ENCODE measurements at regions not wholly inside any gene's neighbourhood (a gene's known extent, or its start where the extent isn't known, plus 50 kb on each side); places are given as distances from the start of the nearest gene placed in this dataset.
A peak's percentile ranks its signal among the peaks of the same experiment; 100 is the strongest.

DNA sequence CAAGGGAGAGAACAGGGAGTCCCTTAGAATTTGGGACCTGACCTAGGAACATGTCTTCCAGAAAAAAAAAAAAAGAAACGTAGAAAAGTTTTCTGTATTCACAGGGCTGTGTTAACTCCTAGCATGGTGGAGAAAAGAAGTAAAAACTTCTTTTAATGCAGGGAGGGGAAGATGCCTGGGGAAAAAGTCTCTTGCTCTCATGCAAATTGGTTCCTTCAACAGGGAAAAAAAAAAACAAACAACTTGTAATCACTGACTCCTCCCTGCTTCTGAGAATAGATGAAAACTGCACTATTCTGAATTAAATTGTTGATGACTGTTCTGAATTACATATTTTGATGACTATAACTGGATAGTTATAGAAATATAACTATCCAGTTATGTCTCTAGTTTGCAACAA is 933.2 kb downstream of the TRIB2 start:
- no peak for DNase-seq (ENCODE audit: low read depth, low spot score)
- Histone ChIP-seq H3K4me1 (ENCODE audit: insufficient read depth, insufficient read length) (no peaks in the 10 kb centered on the region), H3K9ac (ENCODE audit: insufficient read length, low read depth) (no peak overlapping the region), H3K4me3 (ENCODE audit: insufficient read length, low read depth) (no peak overlapping the region), H3K9me3 (ENCODE audit: insufficient read depth, low read length) (peaks cover 14% of the 10 kb centered on the region; the same call in 1 of the 2 replicates), H3K27me3 (ENCODE audit: insufficient read depth, insufficient read length) (no peaks in the 10 kb centered on the region), H3K36me3 (ENCODE audit: insufficient read depth, insufficient read length, low read length) (no peaks in the 10 kb centered on the region)
- no peak for TF ChIP-seq ZNF274 (IDR thresholded peaks at IDR 0.05; ENCODE audit: low read depth, low read length)
- TF ChIP-seq YY1 (IDR thresholded peaks at IDR 0.05; ENCODE audit: insufficient read depth, insufficient read length), result no peak
- no peak for TF ChIP-seq SUZ12 (IDR thresholded peaks at IDR 0.05; ENCODE audit: extremely low read depth, insufficient read depth, insufficient read length)

DNA sequence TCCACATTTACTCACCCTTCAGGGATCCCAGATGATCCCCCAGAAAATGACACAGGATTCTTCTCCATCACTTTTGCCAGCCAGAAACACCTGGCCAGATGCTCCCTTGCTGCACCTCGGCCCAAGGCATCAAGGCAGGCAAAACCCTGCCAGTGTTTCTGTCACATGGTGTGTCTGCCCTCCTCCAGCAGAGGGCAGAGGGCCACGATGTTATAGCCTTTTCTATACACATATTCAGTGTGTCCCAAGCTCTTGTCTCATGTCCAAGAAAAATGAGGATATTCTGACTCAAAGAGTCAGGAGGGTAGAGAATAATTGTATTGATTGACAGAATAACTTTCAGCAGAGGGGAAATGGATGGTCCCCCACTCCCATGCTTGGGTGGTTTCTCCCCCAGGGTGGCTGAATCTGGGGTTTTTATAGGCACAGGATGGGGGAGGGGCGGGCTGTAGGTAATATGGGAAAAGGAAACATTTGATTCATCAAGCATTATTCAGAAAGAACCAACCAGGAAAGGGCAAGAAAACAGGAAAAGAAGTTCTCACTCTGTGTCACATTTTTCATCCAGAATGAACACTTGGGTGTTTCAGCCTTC is 933.9 kb downstream of the TRIB2 start:
- Histone ChIP-seq H3K4me3 (ENCODE audit: insufficient read length, low read depth) (no peak overlapping the region), H3K27me3 (ENCODE audit: insufficient read depth, insufficient read length) (no peaks in the 10 kb centered on the region), H3K36me3 (ENCODE audit: insufficient read depth, insufficient read length, low read length) (no peaks in the 10 kb centered on the region), H3K9me3 (ENCODE audit: insufficient read depth, low read length) (peaks cover 10% of the 10 kb centered on the region; the same call in 1 of the 2 replicates), H3K4me1 (ENCODE audit: insufficient read depth, insufficient read length) (no peaks in the 10 kb centered on the region), H3K9ac (ENCODE audit: insufficient read length, low read depth) (no peak overlapping the region)
- TF ChIP-seq SUZ12 (IDR thresholded peaks at IDR 0.05; ENCODE audit: extremely low read depth, insufficient read depth, insufficient read length) (no peak), YY1 (IDR thresholded peaks at IDR 0.05; ENCODE audit: insufficient read depth, insufficient read length) (no peak), ZNF274 (IDR thresholded peaks at IDR 0.05; ENCODE audit: low read depth, low read length) (no peak)
- peak; percentile 1 for DNase-seq (ENCODE audit: low read depth, low spot score)

DNA sequence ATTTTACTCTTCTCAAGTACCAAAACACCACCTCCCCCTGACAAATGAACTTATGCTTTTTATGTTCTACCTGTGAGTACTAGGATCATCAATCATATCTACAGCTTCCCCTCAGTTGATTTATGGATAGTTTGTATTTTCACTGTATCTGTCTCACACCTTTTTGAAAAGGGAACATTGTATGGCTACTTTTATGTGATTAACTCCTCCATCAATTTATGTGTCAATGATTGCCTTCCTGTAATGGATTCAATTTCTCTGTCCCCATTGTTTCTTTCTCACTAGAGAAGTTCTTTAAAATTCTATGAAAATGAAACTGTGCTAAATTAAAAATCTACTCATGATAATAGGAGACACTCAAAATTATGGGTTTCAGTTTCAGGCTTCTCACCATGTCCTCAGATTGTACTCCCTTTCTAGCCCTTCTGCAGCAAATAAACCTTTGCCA is 935.0 kb downstream of the TRIB2 start:
- Histone ChIP-seq H3K27me3 (ENCODE audit: insufficient read depth, insufficient read length) (no peaks in the 10 kb centered on the region), H3K4me3 (ENCODE audit: insufficient read length, low read depth) (no peak overlapping the region), H3K36me3 (ENCODE audit: insufficient read depth, insufficient read length, low read length) (no peaks in the 10 kb centered on the region), H3K9me3 (ENCODE audit: insufficient read depth, low read length) (peaks cover 10% of the 10 kb centered on the region; the same call in 1 of the 2 replicates), H3K9ac (ENCODE audit: insufficient read length, low read depth) (no peak overlapping the region), H3K4me1 (ENCODE audit: insufficient read depth, insufficient read length) (no peaks in the 10 kb centered on the region)
- no peak for DNase-seq (ENCODE audit: low read depth, low spot score)
- TF ChIP-seq ZNF274 (IDR thresholded peaks at IDR 0.05; ENCODE audit: low read depth, low read length), result no peak
- TF ChIP-seq YY1 (IDR thresholded peaks at IDR 0.05; ENCODE audit: insufficient read depth, insufficient read length), result no peak
- TF ChIP-seq SUZ12 (IDR thresholded peaks at IDR 0.05; ENCODE audit: extremely low read depth, insufficient read depth, insufficient read length), result no peak

DNA sequence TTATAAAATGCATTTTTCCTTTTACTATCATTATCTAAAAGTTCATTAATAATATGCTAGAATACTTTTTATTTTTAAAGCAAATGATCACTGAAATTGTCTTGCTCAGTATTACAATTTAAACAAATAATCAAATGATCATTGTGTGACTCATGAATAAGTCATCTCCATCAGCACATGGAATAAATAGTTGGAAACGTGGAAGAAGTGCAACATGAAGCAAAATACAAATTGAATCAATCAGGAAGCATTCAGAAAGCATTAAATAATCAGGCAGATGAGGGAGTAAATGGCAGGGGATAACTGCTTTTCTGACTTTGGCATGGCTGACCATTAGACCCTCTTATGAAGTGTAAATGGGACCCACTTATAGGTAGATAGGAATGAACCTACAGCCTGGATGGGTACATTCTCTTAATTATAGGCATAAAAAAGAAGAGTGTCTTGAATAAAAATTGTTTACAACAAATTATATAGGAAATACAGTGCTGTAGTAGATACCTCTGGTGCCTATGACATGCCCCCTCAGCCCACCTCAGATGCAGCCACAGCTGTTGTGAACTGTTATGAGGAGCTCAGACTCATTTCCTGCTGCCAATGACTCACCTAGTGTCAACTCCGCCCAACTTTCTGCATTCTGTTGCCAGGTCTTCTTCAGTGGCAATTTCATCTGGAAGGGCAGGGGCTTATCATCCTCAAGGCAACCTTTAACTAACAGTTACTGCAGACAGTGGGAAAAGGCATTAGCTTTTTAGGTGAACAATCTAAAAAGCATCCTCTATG is 936.0 kb downstream of the TRIB2 start:
- Histone ChIP-seq H3K9me3 (ENCODE audit: insufficient read depth, low read length) (peaks cover 10% of the 10 kb centered on the region; the same call in 1 of the 2 replicates), H3K4me1 (ENCODE audit: insufficient read depth, insufficient read length) (no peaks in the 10 kb centered on the region), H3K9ac (ENCODE audit: insufficient read length, low read depth) (no peak overlapping the region), H3K4me3 (ENCODE audit: insufficient read length, low read depth) (no peak overlapping the region), H3K27me3 (ENCODE audit: insufficient read depth, insufficient read length) (no peaks in the 10 kb centered on the region), H3K36me3 (ENCODE audit: insufficient read depth, insufficient read length, low read length) (no peaks in the 10 kb centered on the region)
- DNase-seq (ENCODE audit: low read depth, low spot score), result no peak
- TF ChIP-seq ZNF274 (IDR thresholded peaks at IDR 0.05; ENCODE audit: low read depth, low read length) (no peak), YY1 (IDR thresholded peaks at IDR 0.05; ENCODE audit: insufficient read depth, insufficient read length) (no peak), SUZ12 (IDR thresholded peaks at IDR 0.05; ENCODE audit: extremely low read depth, insufficient read depth, insufficient read length) (no peak)

DNA sequence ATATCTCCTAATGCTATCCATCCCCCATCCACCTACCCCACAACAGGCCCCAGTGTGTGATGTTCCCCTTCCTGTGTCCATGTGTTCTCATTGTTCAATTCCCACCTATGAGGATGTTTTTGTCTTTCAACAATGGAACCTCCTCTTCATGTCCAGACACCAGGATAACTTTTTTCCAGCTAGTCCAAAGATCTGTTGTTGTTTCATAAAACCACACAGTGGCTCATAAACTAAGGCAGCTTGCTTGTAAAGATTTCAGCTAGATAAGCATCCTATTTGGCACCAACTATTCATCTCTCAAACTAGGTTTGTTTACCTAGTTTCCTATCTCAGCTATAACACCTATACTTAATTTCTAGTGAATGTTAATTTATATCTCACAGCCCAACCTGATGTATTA is 937.7 kb downstream of the TRIB2 start:
- H3K4me1 ChIP-seq (ENCODE audit: insufficient read depth, insufficient read length), result no peaks in the 10 kb centered on the region
- no peak for TF ChIP-seq ZNF274 (IDR thresholded peaks at IDR 0.05; ENCODE audit: low read depth, low read length)
- no peak for TF ChIP-seq SUZ12 (IDR thresholded peaks at IDR 0.05; ENCODE audit: extremely low read depth, insufficient read depth, insufficient read length)
- no peak for TF ChIP-seq YY1 (IDR thresholded peaks at IDR 0.05; ENCODE audit: insufficient read depth, insufficient read length)
- no peaks in the 10 kb centered on the region for H3K36me3 ChIP-seq (ENCODE audit: insufficient read depth, insufficient read length, low read length)
- no peak for DNase-seq (ENCODE audit: low read depth, low spot score)
- H3K9me3 ChIP-seq (ENCODE audit: insufficient read depth, low read length), result peaks cover 10% of the 10 kb centered on the region; the same call in 1 of the 2 replicates
- H3K9ac ChIP-seq (ENCODE audit: insufficient read length, low read depth), result no peak overlapping the region
- no peaks in the 10 kb centered on the region for H3K27me3 ChIP-seq (ENCODE audit: insufficient read depth, insufficient read length)
- H3K4me3 ChIP-seq (ENCODE audit: insufficient read length, low read depth), result no peak overlapping the region

DNA sequence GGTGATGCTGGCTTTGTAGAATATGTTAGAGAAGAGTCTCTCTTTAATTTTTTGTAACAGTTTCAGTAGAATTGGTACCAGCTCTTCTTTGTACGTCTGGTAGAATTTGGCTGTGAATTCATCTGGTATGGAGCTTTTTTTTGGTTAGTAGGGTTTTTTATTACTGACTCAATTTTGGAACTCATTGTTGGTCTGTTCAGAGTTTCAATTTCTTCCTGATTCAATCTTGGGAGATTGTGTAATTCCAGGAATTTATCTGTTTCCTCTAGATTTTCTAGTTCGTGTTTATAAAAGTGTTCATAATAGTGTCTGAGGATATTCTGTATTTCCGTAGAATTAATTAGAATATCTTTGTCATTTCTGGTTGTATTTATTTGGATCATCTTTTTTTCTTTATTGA is 943.5 kb downstream of the TRIB2 start:
- H3K4me1 ChIP-seq (ENCODE audit: insufficient read depth, insufficient read length), result no peaks in the 10 kb centered on the region
- no peaks in the 10 kb centered on the region for H3K9me3 ChIP-seq (ENCODE audit: insufficient read depth, low read length)
- no peak overlapping the region for H3K4me3 ChIP-seq (ENCODE audit: insufficient read length, low read depth)
- no peak for TF ChIP-seq ZNF274 (IDR thresholded peaks at IDR 0.05; ENCODE audit: low read depth, low read length)
- no peak for TF ChIP-seq YY1 (IDR thresholded peaks at IDR 0.05; ENCODE audit: insufficient read depth, insufficient read length)
- no peak for TF ChIP-seq SUZ12 (IDR thresholded peaks at IDR 0.05; ENCODE audit: extremely low read depth, insufficient read depth, insufficient read length)
- no peak for DNase-seq (ENCODE audit: low read depth, low spot score)
- H3K27me3 ChIP-seq (ENCODE audit: insufficient read depth, insufficient read length), result no peaks in the 10 kb centered on the region
- no peak overlapping the region for H3K9ac ChIP-seq (ENCODE audit: insufficient read length, low read depth)
- no peaks in the 10 kb centered on the region for H3K36me3 ChIP-seq (ENCODE audit: insufficient read depth, insufficient read length, low read length)

DNA sequence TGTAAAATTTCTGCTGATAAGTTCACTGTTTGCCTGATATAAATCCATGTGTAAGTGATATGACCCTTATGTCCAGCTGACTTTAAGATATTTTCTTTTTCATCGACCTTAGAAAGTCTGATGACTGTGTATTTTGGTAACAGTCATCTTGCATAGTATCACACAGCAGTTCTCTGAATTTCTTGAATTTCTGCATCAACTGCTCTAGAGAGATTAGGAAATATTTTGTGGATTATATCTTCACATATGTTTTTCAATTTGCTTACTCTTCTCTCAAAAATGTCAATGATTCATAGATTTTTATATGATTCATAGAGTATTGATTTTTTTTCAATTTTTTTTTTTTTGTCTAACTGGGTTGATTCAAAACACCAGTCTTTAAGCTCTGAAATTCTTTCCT is 945.3 kb downstream of the TRIB2 start:
- TF ChIP-seq YY1 (IDR thresholded peaks at IDR 0.05; ENCODE audit: insufficient read depth, insufficient read length), result no peak
- TF ChIP-seq ZNF274 (IDR thresholded peaks at IDR 0.05; ENCODE audit: low read depth, low read length), result no peak
- no peak for TF ChIP-seq SUZ12 (IDR thresholded peaks at IDR 0.05; ENCODE audit: extremely low read depth, insufficient read depth, insufficient read length)
- DNase-seq (ENCODE audit: low read depth, low spot score), result no peak
- H3K9me3 ChIP-seq (ENCODE audit: insufficient read depth, low read length), result no peaks in the 10 kb centered on the region
- H3K27me3 ChIP-seq (ENCODE audit: insufficient read depth, insufficient read length), result peaks cover 3% of the 10 kb centered on the region
- H3K9ac ChIP-seq (ENCODE audit: insufficient read length, low read depth), result no peak overlapping the region
- no peaks in the 10 kb centered on the region for H3K4me1 ChIP-seq (ENCODE audit: insufficient read depth, insufficient read length)
- H3K36me3 ChIP-seq (ENCODE audit: insufficient read depth, insufficient read length, low read length), result no peaks in the 10 kb centered on the region
- no peak overlapping the region for H3K4me3 ChIP-seq (ENCODE audit: insufficient read length, low read depth)

Data from NT2/D1 (cell line).